ENCODE measurements at regions not wholly inside any gene's neighbourhood (a gene's known extent, or its start where the extent isn't known, plus 50 kb on each side); places are given as distances from the start of the nearest gene placed in this dataset.

GRCh38 chr2:167388497-167388896 lies 500.2 kb downstream of the XIRP2 start:
- TF ChIP-seq POLR2AphosphoS5 (IDR thresholded peaks at IDR 0.05) (no peak), CTCF (IDR thresholded peaks at IDR 0.05 in 8 of 11, conservative IDR thresholded peaks at IDR 0.05 in 3 of 11) (no peak)
